GM13976 (cell line): ENCODE measurements at regions not wholly inside any gene's neighbourhood (a gene's known extent, or its start where the extent isn't known, plus 50 kb on each side); places are given as distances from the start of the nearest gene placed in this dataset.

Source experiments
- DNase-seq: peaks from one replicate; pipeline ENCODE4 v3.0.0; 2012; ENCODE audit warnings: low spot score
- in situ Hi-C: fragments of 300-500 bp; cut with MboI; formaldehyde crosslinking; loops from one replicate; pipeline ENCODE4 v1.12.0; 2022; ENCODE audit warnings: low sequenced_read_pairs, mixed read lengths, inconsistent platforms; ENCODE audit not compliant: unreplicated experiment
- TF ChIP-seq, protein P1 (sequence below): IDR thresholded peaks from 2 replicates; pipeline ENCODE4 v1.5.1; 2012; ENCODE audit warnings: borderline replicate concordance, mild to moderate bottlenecking; ENCODE audit not compliant: insufficient read depth; ENCODE audit errors: extremely low read depth, missing control alignments, control extremely low read depth

DNA sequence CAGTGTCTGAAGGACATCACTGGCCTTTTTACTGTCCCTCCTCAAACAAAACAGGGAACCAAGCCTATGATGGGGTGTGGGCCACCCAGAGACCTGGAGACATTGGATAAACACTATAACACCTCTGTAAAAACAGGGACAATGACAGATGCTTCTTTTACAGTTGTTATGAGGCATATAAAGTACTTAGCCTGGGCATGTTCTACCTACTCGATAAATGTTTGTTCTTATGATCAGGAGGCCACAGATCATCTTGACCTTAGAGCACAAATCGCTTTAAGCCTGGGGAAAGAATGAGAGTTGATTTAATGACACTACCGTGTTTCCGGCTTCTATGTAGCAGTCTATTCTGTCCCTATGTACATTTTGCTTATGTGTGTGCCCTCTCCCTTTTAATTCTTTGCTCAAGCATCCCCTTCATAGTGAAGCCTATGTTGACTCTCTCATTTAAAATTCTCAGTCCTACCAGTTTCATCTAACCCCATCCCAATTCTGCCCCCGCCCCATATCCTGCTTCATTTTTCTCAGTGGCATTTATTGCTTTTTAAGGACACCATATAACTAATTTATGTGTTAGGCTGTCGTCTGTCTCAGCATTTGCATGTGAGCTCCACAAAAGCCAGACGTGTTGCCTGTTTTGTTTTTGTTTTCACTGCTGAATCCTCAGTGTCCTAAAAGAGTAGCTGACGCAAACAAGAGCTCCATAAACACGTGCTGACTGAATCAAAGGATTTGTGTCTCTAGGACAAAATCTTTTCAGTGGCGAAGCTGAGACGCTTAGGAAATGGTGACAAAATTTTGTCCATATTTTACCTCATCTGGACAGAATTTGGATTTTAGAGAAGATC, 182.3 kb upstream of the ST6GAL2 start:
- in situ Hi-C loops: no loop called here
- TF ChIP-seq, protein P1, sequence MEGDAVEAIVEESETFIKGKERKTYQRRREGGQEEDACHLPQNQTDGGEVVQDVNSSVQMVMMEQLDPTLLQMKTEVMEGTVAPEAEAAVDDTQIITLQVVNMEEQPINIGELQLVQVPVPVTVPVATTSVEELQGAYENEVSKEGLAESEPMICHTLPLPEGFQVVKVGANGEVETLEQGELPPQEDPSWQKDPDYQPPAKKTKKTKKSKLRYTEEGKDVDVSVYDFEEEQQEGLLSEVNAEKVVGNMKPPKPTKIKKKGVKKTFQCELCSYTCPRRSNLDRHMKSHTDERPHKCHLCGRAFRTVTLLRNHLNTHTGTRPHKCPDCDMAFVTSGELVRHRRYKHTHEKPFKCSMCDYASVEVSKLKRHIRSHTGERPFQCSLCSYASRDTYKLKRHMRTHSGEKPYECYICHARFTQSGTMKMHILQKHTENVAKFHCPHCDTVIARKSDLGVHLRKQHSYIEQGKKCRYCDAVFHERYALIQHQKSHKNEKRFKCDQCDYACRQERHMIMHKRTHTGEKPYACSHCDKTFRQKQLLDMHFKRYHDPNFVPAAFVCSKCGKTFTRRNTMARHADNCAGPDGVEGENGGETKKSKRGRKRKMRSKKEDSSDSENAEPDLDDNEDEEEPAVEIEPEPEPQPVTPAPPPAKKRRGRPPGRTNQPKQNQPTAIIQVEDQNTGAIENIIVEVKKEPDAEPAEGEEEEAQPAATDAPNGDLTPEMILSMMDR: no peak
- no peak for DNase-seq

GRCh38 chr2:107069890-107070289, 183.9 kb upstream of the ST6GAL2 start:
- in situ Hi-C loops: no loop called here
- TF ChIP-seq, protein P1: no peak
- no peak for DNase-seq

DNA sequence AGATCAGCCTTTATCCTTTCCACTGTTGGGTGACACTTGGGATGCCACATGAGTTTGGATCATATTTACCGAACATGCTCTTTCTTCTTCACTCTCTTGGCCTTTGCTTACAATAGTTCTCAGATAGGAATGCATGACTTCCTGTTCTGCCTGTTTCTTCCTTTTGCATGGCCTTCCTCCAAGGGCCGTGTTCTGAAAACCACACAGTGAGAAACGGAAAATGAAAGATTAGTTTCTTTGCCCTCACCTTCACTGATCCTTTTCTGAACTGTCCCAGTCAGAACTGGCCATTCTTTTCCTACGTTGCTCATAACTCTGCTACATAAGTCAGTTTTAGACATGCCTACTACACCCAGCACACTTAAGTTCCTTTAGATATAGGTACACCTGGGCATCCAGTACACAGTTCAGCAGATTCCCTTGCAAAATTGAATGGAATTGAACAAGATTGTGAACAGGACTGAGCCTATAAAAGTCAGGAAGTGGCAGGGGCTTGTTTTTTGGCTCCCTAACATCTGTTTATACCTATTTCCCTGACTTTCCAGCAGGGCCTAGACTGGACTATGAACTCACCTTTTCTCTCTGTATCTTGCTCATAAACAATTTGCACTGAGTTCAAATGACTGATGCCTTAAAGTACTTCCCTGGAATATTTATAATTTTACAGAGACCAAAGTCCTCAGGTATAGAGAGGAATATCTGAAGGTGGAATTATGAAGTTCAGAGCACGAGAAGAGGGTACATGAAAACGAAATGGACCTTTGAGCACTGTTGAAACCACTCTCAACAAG, 186.4 kb upstream of the ST6GAL2 start:
- no peak for DNase-seq
- in situ Hi-C loops: no loop called here
- TF ChIP-seq, protein P1: no peak

- TF ChIP-seq, protein P1: no peak
- in situ Hi-C loops: no loop called here
Measured at GRCh38 chr2:107078584-107078983, 192.6 kb upstream of the ST6GAL2 start.

GRCh38 chr2:107086497-107086896, 200.5 kb upstream of the ST6GAL2 start:
- in situ Hi-C loops: no loop called here
- DNase-seq: no peak
- TF ChIP-seq, protein P1: no peak

More at GRCh38 chr2:107078584-107078983, 192.6 kb upstream of the ST6GAL2 start:
- no peak for DNase-seq

- DNase-seq: no peak
- TF ChIP-seq, protein P1: no peak
- in situ Hi-C loops: no loop called here
Measured at GRCh38 chr2:107088156-107088555, 202.2 kb upstream of the ST6GAL2 start.
